GM12874 (cell line): ENCODE measurements at regions not wholly inside any gene's neighbourhood (a gene's known extent, or its start where the extent isn't known, plus 50 kb on each side); places are given as distances from the start of the nearest gene placed in this dataset.

ENCODE experiments used
- TF ChIP-seq, protein P1 (sequence below): IDR thresholded peaks from 2 replicates; pipeline ENCODE4 v1.5.1; 2011; ENCODE audit warnings: low read depth, mild to moderate bottlenecking, control low read depth, low read length, moderate library complexity; ENCODE audit not compliant: insufficient read depth

DNA sequence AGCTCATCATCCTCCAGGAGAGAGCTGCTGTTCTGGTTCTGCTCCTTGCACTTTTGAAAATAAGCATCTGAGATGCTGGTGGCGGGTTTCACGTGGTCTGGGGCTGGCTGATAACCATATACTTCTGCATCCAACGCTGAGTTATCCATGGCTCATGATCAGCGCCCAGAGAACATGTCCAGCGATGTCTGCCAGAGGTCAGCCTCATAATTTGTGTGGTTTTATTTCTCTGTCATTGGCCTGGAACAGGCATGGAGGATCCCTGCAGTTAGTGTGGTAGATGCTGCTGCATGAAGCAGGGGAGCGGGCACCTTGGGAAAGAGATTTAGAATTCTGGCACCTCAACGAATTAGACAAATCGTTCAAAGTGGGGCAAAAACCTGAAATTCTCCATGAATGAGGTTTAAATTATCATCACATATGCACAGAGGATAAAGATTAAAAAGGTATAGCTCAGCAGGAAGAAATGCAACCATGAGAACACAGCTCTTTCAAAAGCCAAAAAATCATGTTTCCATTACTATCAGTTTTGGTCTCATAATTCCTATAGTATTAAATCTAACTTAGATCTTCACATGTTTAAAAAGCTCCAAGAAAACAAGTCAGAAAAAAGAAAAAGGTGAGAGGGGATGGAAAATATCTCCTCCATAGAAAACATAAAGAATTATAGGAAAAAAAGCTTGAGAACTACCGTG, 157.2 kb downstream of the SOD2 start:
- TF ChIP-seq, protein P1, sequence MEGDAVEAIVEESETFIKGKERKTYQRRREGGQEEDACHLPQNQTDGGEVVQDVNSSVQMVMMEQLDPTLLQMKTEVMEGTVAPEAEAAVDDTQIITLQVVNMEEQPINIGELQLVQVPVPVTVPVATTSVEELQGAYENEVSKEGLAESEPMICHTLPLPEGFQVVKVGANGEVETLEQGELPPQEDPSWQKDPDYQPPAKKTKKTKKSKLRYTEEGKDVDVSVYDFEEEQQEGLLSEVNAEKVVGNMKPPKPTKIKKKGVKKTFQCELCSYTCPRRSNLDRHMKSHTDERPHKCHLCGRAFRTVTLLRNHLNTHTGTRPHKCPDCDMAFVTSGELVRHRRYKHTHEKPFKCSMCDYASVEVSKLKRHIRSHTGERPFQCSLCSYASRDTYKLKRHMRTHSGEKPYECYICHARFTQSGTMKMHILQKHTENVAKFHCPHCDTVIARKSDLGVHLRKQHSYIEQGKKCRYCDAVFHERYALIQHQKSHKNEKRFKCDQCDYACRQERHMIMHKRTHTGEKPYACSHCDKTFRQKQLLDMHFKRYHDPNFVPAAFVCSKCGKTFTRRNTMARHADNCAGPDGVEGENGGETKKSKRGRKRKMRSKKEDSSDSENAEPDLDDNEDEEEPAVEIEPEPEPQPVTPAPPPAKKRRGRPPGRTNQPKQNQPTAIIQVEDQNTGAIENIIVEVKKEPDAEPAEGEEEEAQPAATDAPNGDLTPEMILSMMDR: no peak

DNA sequence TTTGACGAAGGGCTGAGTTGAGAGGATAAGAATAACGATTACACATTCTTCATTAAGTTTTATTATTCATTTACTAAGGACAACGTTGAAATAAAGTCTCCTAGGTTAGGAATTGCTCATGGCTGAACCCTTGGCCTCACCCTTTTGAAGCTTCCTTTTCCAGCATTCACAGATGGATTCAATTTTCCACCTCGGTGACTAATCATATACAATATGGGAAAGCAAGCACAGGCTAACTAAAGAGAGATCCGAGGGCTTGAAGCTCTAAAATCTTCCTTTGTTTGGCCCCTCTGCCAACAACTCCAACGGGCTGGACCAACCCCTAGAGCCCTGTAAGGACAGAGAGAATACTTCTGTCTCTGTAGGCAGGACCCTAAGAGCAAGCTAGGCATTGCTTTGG, 159.5 kb downstream of the SOD2 start:
- TF ChIP-seq, protein P1: no peak

DNA sequence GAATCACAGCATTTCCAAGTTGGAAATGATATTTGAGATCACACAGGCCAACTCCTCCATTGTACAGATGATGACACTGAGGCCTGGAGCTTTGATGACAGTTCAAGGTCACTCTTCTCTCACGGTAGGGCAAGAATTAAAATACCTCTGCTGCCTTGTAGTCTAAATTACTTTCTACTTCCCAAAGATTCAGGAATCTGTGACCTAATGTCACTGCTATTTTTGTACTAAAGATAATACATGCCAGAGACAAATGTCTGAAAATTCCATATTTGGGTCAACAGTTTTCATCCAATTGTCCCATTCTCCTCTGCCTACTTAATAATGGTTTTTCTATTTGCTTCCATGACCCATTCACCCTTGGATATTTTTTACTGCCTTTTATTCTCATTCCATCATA, 160.0 kb downstream of the SOD2 start:
- TF ChIP-seq, protein P1: no peak

DNA sequence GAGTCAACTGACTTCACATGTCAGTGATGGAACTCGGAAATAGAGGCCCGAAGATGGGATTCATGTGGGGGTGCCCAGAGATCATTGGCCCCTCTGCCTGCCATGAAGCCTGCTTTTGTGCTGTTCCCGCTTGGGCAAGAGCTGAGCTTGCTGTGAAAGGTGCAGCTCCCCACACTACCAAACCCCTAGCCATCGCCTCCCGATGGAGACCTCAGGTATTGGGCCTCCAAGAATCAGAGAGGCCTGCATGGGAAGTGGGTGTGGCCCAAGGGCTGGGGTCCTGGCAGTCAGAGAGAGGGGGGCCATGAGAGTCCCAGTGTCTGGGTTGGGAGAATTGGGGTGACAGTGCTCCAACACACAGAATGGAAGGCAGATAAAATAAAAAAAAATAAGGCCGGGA, 160.9 kb downstream of the SOD2 start:
- TF ChIP-seq, protein P1: no peak

DNA sequence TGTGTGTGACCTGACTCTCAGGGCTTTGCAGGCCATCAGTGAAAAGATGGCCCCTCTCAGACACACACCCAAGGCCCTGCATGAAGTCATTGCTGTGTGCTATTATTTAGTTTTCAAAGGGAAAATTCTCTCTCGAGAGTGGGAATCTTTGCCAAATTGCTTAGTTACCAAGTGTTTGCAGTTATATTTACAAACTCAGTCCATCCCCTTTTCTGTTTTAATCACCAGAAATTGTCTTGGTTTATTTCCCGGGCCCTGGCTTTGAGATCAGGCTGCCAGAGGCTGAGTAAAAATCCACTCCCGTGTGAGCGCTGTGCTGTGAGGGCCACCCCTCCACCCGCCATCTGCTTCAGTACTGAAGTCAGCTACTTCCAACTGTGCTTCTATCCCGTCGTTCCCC, 163.1 kb downstream of the SOD2 start:
- TF ChIP-seq, protein P1: no peak

- TF ChIP-seq, protein P1: no peak
These were observed 165.7 kb downstream of the SOD2 start for GRCh38 chr6:159527351-159527750.

DNA sequence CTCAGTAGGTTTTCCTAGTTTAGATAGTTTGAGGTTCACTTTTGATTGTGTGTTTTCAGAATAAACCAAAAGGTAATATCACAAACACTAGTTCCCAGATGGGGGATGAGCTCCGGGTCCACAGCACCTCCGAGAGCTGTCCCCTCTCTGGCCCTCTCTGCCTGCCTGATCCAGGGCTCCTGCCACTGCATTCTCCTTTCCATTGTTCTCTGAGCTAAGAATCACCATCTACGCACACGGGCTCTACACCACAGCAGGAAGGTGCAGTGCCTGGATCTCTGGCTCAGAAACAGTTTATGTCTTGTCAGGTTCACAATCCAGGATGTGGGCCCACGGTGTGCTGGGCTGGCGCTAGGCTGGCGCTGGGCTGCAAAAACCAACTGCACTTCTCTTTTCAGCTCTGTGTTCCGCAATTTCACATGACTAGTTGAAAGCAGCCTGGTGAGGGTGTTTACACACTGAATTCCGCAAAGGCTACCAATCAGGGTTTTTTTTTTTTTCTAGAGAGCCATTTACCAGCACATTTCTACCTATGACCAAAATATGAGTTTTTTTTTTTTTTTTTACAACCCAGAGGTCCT, 167.5 kb downstream of the SOD2 start:
- TF ChIP-seq, protein P1: no peak
